ENCODE measurements at regions not wholly inside any gene's neighbourhood (a gene's known extent, or its start where the extent isn't known, plus 50 kb on each side); places are given as distances from the start of the nearest gene placed in this dataset.

DNA sequence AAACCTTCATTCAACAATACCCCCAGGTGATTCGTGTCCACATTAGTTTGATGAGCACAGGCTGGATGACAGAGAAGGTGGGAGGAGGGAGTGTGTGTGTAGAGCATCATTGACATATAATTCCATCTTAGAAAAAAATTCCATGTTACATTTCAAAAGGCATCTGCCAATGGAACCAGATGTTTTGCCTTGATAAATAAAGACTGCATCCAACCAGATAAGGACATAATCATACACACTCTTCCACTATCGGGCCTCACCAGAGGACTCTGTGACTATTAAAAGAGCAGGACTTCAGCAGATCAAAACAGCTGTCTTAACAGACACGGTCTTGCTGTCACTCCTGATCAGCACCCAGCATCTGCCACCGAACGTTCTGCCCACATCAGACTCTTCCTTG, 96.4 kb upstream of the SPIN1 start:
- H3F3A ChIP-seq (ENCODE audit: low read depth): no peaks in the 10 kb centered on the region
- TF ChIP-seq, protein P1, sequence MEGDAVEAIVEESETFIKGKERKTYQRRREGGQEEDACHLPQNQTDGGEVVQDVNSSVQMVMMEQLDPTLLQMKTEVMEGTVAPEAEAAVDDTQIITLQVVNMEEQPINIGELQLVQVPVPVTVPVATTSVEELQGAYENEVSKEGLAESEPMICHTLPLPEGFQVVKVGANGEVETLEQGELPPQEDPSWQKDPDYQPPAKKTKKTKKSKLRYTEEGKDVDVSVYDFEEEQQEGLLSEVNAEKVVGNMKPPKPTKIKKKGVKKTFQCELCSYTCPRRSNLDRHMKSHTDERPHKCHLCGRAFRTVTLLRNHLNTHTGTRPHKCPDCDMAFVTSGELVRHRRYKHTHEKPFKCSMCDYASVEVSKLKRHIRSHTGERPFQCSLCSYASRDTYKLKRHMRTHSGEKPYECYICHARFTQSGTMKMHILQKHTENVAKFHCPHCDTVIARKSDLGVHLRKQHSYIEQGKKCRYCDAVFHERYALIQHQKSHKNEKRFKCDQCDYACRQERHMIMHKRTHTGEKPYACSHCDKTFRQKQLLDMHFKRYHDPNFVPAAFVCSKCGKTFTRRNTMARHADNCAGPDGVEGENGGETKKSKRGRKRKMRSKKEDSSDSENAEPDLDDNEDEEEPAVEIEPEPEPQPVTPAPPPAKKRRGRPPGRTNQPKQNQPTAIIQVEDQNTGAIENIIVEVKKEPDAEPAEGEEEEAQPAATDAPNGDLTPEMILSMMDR (conservative IDR thresholded peaks at IDR 0.05; ENCODE audit: low read length): no peak
- no peak for TF ChIP-seq EZH2phosphoT487 (IDR thresholded peaks at IDR 0.05; ENCODE audit: borderline replicate concordance)
- H3K4me1 ChIP-seq (ENCODE audit: insufficient read depth, low read length, poor library complexity, severe bottlenecking): no peaks in the 10 kb centered on the region
- H3K9me2 ChIP-seq (replicated peaks; ENCODE audit: low read depth, low read length): no peaks in the 10 kb centered on the region
- no peak overlapping the region for H3K4me2 ChIP-seq (ENCODE audit: low read depth, low read length, poor library complexity, severe bottlenecking)
- no peaks in the 10 kb centered on the region for H3K9me3 ChIP-seq (ENCODE audit: insufficient read depth, low read depth, low read length)
- H3K4me3 ChIP-seq (ENCODE audit: low read length, poor library complexity, severe bottlenecking): no peak overlapping the region
- no peaks in the 10 kb centered on the region for H3K27me3 ChIP-seq (ENCODE audit: insufficient read depth, low read length, poor library complexity, severe bottlenecking)
- H3K36me3 ChIP-seq (ENCODE audit: insufficient read depth, low read length): no peaks in the 10 kb centered on the region
- no peak overlapping the region for H2AFZ ChIP-seq (ENCODE audit: low read length)
- no peaks in the 10 kb centered on the region for H4K20me1 ChIP-seq (ENCODE audit: insufficient read depth, low read length, poor library complexity, severe bottlenecking)
- no peaks in the 10 kb centered on the region for H3K79me2 ChIP-seq (ENCODE audit: insufficient read depth, low read length)
- no peak overlapping the region for H3K9ac ChIP-seq (ENCODE audit: low read depth, low read length, poor library complexity, severe bottlenecking)

GRCh38 chr9:88291056-88291455, 97.2 kb upstream of the SPIN1 start:
- H3K79me2 ChIP-seq (ENCODE audit: insufficient read depth, low read length): no peaks in the 10 kb centered on the region

DNA sequence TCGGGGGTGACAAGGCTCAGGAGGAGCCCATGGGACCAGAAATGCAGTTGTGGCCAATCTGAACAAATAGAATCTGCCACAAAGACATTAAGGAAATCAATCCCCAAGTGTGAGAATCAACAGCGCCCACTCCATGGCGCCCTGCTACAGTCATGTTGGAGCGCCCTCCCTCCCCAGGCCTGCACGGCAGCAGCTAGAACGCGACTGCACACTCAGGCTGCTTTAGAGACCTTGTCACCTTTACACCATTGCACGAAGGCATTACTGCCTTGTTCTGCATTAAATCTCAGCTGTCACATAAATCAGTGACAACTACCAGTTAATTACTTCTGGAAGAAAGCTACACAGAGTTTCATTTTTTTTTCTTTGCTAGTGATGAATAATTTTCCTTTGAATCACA, 98.7 kb upstream of the SPIN1 start:
- Histone ChIP-seq H3K4me2 (ENCODE audit: low read depth, low read length, poor library complexity, severe bottlenecking) (no peak overlapping the region), H3K9ac (ENCODE audit: low read depth, low read length, poor library complexity, severe bottlenecking) (no peak overlapping the region), H3K4me3 (ENCODE audit: low read length, poor library complexity, severe bottlenecking) (no peak overlapping the region), H2AFZ (ENCODE audit: low read length) (no peak overlapping the region), H3K27me3 (ENCODE audit: insufficient read depth, low read length, poor library complexity, severe bottlenecking) (no peaks in the 10 kb centered on the region), H3K9me2 (replicated peaks; ENCODE audit: low read depth, low read length) (no peaks in the 10 kb centered on the region), H3K4me1 (ENCODE audit: insufficient read depth, low read length, poor library complexity, severe bottlenecking) (no peaks in the 10 kb centered on the region), H3K36me3 (ENCODE audit: insufficient read depth, low read length) (no peaks in the 10 kb centered on the region), H4K20me1 (ENCODE audit: insufficient read depth, low read length, poor library complexity, severe bottlenecking) (no peaks in the 10 kb centered on the region), H3F3A (ENCODE audit: low read depth) (no peaks in the 10 kb centered on the region), H3K79me2 (ENCODE audit: insufficient read depth, low read length) (no peaks in the 10 kb centered on the region), H3K9me3 (ENCODE audit: insufficient read depth, low read depth, low read length) (no peaks in the 10 kb centered on the region)
- no peak for TF ChIP-seq EZH2phosphoT487 (IDR thresholded peaks at IDR 0.05; ENCODE audit: borderline replicate concordance)
- TF ChIP-seq, protein P1 (conservative IDR thresholded peaks at IDR 0.05; ENCODE audit: low read length): no peak

More at GRCh38 chr9:88291056-88291455, 97.2 kb upstream of the SPIN1 start:
- no peaks in the 10 kb centered on the region for H3F3A ChIP-seq (ENCODE audit: low read depth)
- H3K4me3 ChIP-seq (ENCODE audit: low read length, poor library complexity, severe bottlenecking): no peak overlapping the region
- no peak overlapping the region for H3K4me2 ChIP-seq (ENCODE audit: low read depth, low read length, poor library complexity, severe bottlenecking)
- no peak for TF ChIP-seq EZH2phosphoT487 (IDR thresholded peaks at IDR 0.05; ENCODE audit: borderline replicate concordance)
- TF ChIP-seq, protein P1 (conservative IDR thresholded peaks at IDR 0.05; ENCODE audit: low read length): no peak
- H3K27me3 ChIP-seq (ENCODE audit: insufficient read depth, low read length, poor library complexity, severe bottlenecking): no peaks in the 10 kb centered on the region
- H3K4me1 ChIP-seq (ENCODE audit: insufficient read depth, low read length, poor library complexity, severe bottlenecking): no peaks in the 10 kb centered on the region
- H2AFZ ChIP-seq (ENCODE audit: low read length): no peak overlapping the region
- no peaks in the 10 kb centered on the region for H3K9me3 ChIP-seq (ENCODE audit: insufficient read depth, low read depth, low read length)
- no peaks in the 10 kb centered on the region for H3K36me3 ChIP-seq (ENCODE audit: insufficient read depth, low read length)
- H3K9me2 ChIP-seq (replicated peaks; ENCODE audit: low read depth, low read length): no peaks in the 10 kb centered on the region
- no peak overlapping the region for H3K9ac ChIP-seq (ENCODE audit: low read depth, low read length, poor library complexity, severe bottlenecking)
- H4K20me1 ChIP-seq (ENCODE audit: insufficient read depth, low read length, poor library complexity, severe bottlenecking): no peaks in the 10 kb centered on the region

Data from Loucy (cell line).